ENCODE measurements at regions not wholly inside any gene's neighbourhood (a gene's known extent, or its start where the extent isn't known, plus 50 kb on each side); places are given as distances from the start of the nearest gene placed in this dataset.

DNA sequence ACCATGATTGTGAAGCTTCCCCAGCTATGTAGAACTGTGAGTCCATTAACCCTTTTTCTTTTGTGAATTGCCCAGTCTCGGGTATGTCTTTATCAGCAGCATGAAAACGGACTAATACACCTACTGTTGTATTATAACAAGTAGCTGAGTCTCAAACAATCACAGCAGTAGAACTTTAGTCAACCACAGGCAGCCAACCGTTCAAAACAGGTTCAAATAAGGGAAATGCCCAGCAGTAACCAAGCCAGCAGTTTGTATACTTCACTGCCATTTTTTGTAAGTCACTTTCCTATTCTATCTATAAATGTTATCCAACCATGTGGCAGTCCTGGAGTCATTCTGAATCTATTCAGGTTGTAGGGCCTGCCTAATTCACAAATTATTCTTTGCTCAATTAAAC is 1560.6 kb upstream of the SLC39A10 start:
- H3K27ac ChIP-seq = no peak overlapping the region
- H3K4me3 ChIP-seq = no peak overlapping the region
- DNase-seq (ENCODE audit: low spot score) = no peak
- TF ChIP-seq CTCF (IDR thresholded peaks at IDR 0.05) = no peak

DNA sequence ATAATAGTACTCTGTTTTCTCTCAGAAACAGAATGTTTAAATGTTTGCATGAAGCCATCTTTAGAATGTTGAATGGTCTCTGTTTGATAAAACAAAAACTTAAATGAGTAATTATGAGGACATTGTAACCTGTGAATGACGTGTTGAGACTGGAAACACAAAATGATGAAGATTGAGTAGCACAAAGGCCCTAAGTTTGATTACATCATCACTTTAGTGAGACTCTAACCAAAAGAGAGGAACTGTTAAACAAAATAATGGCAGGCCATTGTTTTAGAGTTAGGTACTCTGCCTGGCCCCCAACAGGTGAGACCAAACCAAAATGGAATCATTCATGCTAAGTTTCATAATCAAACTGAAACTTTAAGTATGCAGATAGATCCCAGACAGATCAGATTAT is 1561.7 kb upstream of the SLC39A10 start:
- DNase-seq (ENCODE audit: low spot score) = no peak
- no peak overlapping the region for H3K4me3 ChIP-seq
- no peak for TF ChIP-seq CTCF (IDR thresholded peaks at IDR 0.05)
- H3K27ac ChIP-seq = no peak overlapping the region

- no peak for TF ChIP-seq CTCF (IDR thresholded peaks at IDR 0.05)
These were observed 1566.6 kb upstream of the SLC39A10 start for GRCh38 chr2:194090251-194090905.

DNA sequence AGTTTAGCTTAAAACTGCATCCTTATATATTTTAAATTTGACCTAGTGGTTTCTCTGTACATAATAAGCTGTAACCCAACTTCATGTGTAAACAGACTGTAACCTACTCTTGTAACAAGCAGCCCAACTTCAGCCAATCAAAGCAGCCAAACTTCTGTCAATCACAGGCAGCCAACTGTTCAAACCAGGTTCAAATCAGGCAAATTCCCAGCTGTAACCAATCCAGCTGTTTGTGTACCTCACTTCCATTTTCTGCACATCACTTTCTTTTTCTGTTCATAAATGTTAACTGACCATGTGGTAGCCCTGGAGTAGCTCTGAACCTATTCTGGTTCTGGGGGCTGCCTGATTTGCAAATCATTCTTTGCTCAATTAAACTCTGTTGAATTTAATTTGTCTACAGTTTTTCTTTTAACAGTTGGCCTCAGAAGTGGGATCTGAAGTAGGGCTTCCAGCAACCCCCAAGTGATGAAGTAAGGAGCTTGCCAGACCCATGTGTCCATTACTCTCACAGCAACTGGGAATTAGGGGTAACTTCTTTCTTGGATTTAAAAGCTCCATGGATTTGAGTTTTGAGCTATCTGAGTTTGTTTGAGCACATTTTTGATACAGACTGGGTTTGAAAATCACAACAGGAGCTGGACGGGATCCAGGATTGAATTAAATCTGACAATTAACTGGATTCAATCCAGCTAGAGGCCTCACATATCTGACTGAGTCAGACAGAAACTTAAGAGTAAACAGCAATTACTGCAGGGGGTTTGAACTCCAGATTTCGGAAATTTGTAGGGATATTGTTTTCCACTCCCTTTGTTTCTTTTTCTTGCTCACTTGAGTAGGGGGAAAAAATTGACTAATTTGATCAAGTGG is 1569.7 kb upstream of the SLC39A10 start:
- no peak for TF ChIP-seq CTCF (IDR thresholded peaks at IDR 0.05)
- H3K4me3 ChIP-seq = no peak overlapping the region
- DNase-seq (ENCODE audit: low spot score) = no peak
- no peak overlapping the region for H3K27ac ChIP-seq

More at GRCh38 chr2:194090251-194090905, 1566.6 kb upstream of the SLC39A10 start:
- DNase-seq (ENCODE audit: low spot score) = no peak
- Histone ChIP-seq H3K27ac (no peak overlapping the region), H3K4me3 (no peak overlapping the region)

GRCh38 chr2:194086129-194086528 is 1570.9 kb upstream of the SLC39A10 start:
- Histone ChIP-seq H3K4me3 (no peak overlapping the region), H3K27ac (no peak overlapping the region)
- DNase-seq (ENCODE audit: low spot score) = no peak
- no peak for TF ChIP-seq CTCF (IDR thresholded peaks at IDR 0.05)

GRCh38 chr2:194079989-194080388 is 1577.0 kb upstream of the SLC39A10 start:
- no peak for TF ChIP-seq CTCF (IDR thresholded peaks at IDR 0.05)
- Histone ChIP-seq H3K4me3 (no peak overlapping the region), H3K27ac (no peak overlapping the region)
- no peak for DNase-seq (ENCODE audit: low spot score)

DNA sequence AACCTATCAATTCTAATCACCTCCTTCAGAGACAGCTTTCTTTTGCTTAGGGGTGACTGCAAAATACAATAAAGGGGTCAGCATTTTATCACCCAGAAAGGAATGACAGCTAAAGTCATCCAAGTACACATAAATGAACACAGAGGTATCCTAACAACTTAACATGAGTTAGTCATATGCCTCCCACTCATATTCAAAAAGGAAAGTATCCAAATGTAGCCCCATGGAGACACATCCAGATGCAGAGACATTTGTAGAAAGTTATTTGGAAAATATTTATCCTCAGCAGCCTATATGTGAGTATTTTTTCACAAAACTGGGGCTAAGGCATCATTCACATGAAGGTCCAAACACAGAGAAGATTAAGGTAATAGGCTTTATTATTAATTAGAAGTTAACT is 1579.7 kb upstream of the SLC39A10 start:
- Histone ChIP-seq H3K4me3 (no peak overlapping the region), H3K27ac (no peak overlapping the region)
- TF ChIP-seq CTCF (IDR thresholded peaks at IDR 0.05) = no peak
- no peak for DNase-seq (ENCODE audit: low spot score)
